ENCODE measurements at regions not wholly inside any gene's neighbourhood (a gene's known extent, or its start where the extent isn't known, plus 50 kb on each side); places are given as distances from the start of the nearest gene placed in this dataset.
"Not testable (repeated sequence)": the region's sequence is repeated elsewhere in the genome, so short reads cannot be mapped to it uniquely, and the experiment has no call there.

GRCh38 chr10:44752451-44753441, 158.4 kb upstream of the TMEM72 start:
- peaks cover 0 to 12% (median 0%) of the 10 kb centered on the region in 4 donors for H3K9me3 ChIP-seq
- no peak for DNase-seq (ENCODE audit: low spot score in 2 of 2)

GRCh38 chr10:44754355-44754754, 156.8 kb upstream of the TMEM72 start:
- H3K27me3 ChIP-seq; H3K36me3 ChIP-seq; H3K9me3 ChIP-seq; H3K27ac ChIP-seq; H3K4me3 ChIP-seq; H3K4me1 ChIP-seq; DNase-seq (ENCODE audit: low spot score in 2 of 2): not testable (repeated sequence)
- WGBS, 2 donors: 96 to 98% methylated on average over 2 of the region's 2 CpGs

More at GRCh38 chr10:44752451-44753441, 158.4 kb upstream of the TMEM72 start:
- peaks cover 0 to 8% (median 0%) of the 10 kb centered on the region in 4 donors for H3K4me1 ChIP-seq
- WGBS, 2 donors: 64 to 72% methylated on average over 4 of the region's 4 CpGs
- TF ChIP-seq EP300 (IDR thresholded peaks at IDR 0.05): no peak
- TF ChIP-seq, protein P1, sequence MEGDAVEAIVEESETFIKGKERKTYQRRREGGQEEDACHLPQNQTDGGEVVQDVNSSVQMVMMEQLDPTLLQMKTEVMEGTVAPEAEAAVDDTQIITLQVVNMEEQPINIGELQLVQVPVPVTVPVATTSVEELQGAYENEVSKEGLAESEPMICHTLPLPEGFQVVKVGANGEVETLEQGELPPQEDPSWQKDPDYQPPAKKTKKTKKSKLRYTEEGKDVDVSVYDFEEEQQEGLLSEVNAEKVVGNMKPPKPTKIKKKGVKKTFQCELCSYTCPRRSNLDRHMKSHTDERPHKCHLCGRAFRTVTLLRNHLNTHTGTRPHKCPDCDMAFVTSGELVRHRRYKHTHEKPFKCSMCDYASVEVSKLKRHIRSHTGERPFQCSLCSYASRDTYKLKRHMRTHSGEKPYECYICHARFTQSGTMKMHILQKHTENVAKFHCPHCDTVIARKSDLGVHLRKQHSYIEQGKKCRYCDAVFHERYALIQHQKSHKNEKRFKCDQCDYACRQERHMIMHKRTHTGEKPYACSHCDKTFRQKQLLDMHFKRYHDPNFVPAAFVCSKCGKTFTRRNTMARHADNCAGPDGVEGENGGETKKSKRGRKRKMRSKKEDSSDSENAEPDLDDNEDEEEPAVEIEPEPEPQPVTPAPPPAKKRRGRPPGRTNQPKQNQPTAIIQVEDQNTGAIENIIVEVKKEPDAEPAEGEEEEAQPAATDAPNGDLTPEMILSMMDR (IDR thresholded peaks at IDR 0.05): no peak
- no peak for TF ChIP-seq POLR2A (IDR thresholded peaks at IDR 0.05)
- no peak overlapping the region for H3K27ac ChIP-seq
- H3K27me3 ChIP-seq: no peaks in the 10 kb centered on the region
- no peaks in the 10 kb centered on the region for H3K36me3 ChIP-seq
- no peak overlapping the region for H3K4me3 ChIP-seq

DNA sequence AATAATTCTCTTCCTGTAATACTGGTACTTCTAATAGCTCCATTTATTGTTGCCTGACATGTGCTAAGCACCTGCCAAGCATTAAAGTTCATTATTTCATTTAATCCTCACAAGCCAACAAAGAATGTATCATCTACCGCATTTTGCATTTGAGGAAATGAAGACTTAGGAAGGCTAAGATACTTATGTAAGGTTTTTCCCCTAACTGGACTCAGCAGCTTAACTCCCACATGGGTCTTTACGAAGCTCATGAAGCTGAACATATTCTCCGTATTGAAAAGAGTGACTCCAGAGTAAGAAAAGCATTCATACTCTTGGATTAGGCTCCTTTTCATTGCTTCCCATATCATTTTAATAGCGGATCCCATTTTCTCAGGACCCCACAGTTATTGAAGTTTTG, 155.7 kb upstream of the TMEM72 start:
- no peaks in the 10 kb centered on the region for H3K27me3 ChIP-seq
- H3K4me1 ChIP-seq: peaks cover 0 to 8% (median 0%) of the 10 kb centered on the region in 4 donors
- TF ChIP-seq POLR2A (IDR thresholded peaks at IDR 0.05) (no peak), EP300 (IDR thresholded peaks at IDR 0.05) (no peak)
- TF ChIP-seq, protein P1 (IDR thresholded peaks at IDR 0.05): no peak
- no peak for DNase-seq (ENCODE audit: low spot score in 2 of 2)
- H3K4me3 ChIP-seq: no peak overlapping the region
- WGBS, 2 donors: 71 to 80% methylated on average over 4 of the region's 4 CpGs
- H3K27ac ChIP-seq: no peak overlapping the region
- H3K36me3 ChIP-seq: no peaks in the 10 kb centered on the region
- no peaks in the 10 kb centered on the region for H3K9me3 ChIP-seq

GRCh38 chr10:44756216-44756615, 154.9 kb upstream of the TMEM72 start:
- WGBS, 2 donors: 61 to 63% methylated on average over 6 of the region's 6 CpGs
- peaks cover 0 to 8% (median 0%) of the 10 kb centered on the region in 4 donors for H3K4me1 ChIP-seq
- no peak overlapping the region for H3K4me3 ChIP-seq
- H3K36me3 ChIP-seq: no peaks in the 10 kb centered on the region
- no peaks in the 10 kb centered on the region for H3K27me3 ChIP-seq
- H3K9me3 ChIP-seq: no peaks in the 10 kb centered on the region
- DNase-seq (ENCODE audit: low spot score in 2 of 2): no peak
- H3K27ac ChIP-seq: no peak overlapping the region
- TF ChIP-seq, protein P1 (IDR thresholded peaks at IDR 0.05): no peak
- TF ChIP-seq POLR2A (IDR thresholded peaks at IDR 0.05) (no peak), EP300 (IDR thresholded peaks at IDR 0.05) (no peak)

DNA sequence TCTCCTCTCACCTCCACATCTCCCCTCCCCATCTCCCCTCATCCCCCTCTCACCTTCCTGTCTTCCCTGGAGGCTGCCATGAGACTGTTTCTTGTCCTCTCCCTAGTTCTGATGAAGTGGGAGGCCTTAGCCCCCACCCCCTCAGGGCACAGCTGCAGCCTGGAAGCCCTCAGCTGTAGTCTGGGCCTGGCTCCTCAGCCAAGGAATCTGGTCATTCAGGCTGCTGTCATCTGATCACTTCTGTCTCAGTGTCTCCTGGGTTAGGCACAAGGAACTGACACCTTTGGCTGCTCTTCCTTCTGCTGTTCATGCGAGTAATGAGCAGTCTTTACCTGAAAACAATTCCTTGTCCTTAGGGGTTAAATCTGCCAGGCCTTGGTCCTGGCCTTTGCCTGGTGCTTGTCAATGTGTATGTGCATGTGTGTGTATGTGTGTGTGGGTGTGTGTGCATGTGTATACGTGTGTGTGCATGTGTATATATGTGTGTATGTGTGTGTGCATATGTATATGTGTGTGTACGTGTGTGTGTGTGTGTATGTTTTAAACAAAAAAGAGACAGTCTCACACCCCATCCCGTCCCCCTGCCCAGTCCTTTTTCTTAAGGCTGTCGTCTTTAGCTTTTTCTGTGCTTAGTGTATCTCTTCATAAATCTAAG, 153.5 kb upstream of the TMEM72 start:
- no peaks in the 10 kb centered on the region for H3K27me3 ChIP-seq
- no peaks in the 10 kb centered on the region for H3K36me3 ChIP-seq
- H3K27ac ChIP-seq: no peak overlapping the region
- H3K9me3 ChIP-seq: no peaks in the 10 kb centered on the region
- DNase-seq (ENCODE audit: low spot score in 2 of 2): no peak
- TF ChIP-seq, protein P1 (IDR thresholded peaks at IDR 0.05): no peak
- TF ChIP-seq EP300 (IDR thresholded peaks at IDR 0.05): no peak
- no peak for TF ChIP-seq POLR2A (IDR thresholded peaks at IDR 0.05)
- WGBS, 2 donors: 88 to 92% methylated on average over 5 of the region's 5 CpGs
- no peak overlapping the region for H3K4me3 ChIP-seq
- H3K4me1 ChIP-seq: peaks cover 0 to 8% (median 0%) of the 10 kb centered on the region in 4 donors
